SK-N-SH treated with all-trans-retinoic acid at 6 μM for 48 hours (cell line): ENCODE measurements at regions not wholly inside any gene's neighbourhood (a gene's known extent, or its start where the extent isn't known, plus 50 kb on each side); places are given as distances from the start of the nearest gene placed in this dataset.

ENCODE experiments used
- ATAC-seq: fragments of 200-7000 bp; cut with Tn5 transposase; 3 replicates; pipeline ENCODE4 v1.9.1; 2020; ENCODE audit warnings: mild to moderate bottlenecking, moderate library complexity
- ARNTL ChIP-seq: fragments of 450-650 bp; formaldehyde crosslinking; IDR thresholded peaks from 2 replicates; pipeline ENCODE4 v1.5.0; 2020; ENCODE audit warnings: low read depth, mild to moderate bottlenecking, moderate library complexity, borderline replicate concordance
- BACH2 ChIP-seq: fragments of 250-450 bp; sonication (Bioruptor Pico); IDR thresholded peaks from 2 replicates; pipeline ENCODE4 v1.9.0; 2021; ENCODE audit warnings: mild to moderate bottlenecking, borderline replicate concordance
- CREB5 ChIP-seq: fragments of 250-450 bp; sonication (Bioruptor Pico); IDR thresholded peaks from 2 replicates; pipeline ENCODE4 v1.5.1; 2020; ENCODE audit warnings: low read depth, mild to moderate bottlenecking, moderate library complexity
- CSDC2 ChIP-seq: fragments of 250-450 bp; sonication (Bioruptor Pico); IDR thresholded peaks from 2 replicates; pipeline ENCODE4 v1.5.0; 2020; ENCODE audit warnings: mild to moderate bottlenecking, moderate library complexity
- CSRNP3 ChIP-seq: fragments of 250-450 bp; sonication (Bioruptor Pico); IDR thresholded peaks from 2 replicates; pipeline ENCODE4 v1.5.1; 2021; ENCODE audit warnings: mild to moderate bottlenecking, moderate library complexity
- ESRRG ChIP-seq: fragments of 250-450 bp; sonication (Bioruptor Pico); IDR thresholded peaks from 2 replicates; pipeline ENCODE4 v1.6.1; 2021; ENCODE audit warnings: mild to moderate bottlenecking
- ISL1 ChIP-seq: fragments of 250-450 bp; sonication (Bioruptor Pico); IDR thresholded peaks from 2 replicates; pipeline ENCODE4 v2.1.2; 2022; ENCODE audit warnings: mild to moderate bottlenecking, moderate library complexity
- PATZ1 ChIP-seq: fragments of 250-450 bp; sonication (Bioruptor Pico); IDR thresholded peaks from 2 replicates; pipeline ENCODE4 v1.8.0; 2020; ENCODE audit warnings: mild to moderate bottlenecking, moderate library complexity, borderline replicate concordance
- POU6F1 ChIP-seq: fragments of 250-450 bp; sonication (Bioruptor Pico); IDR thresholded peaks from 2 replicates; pipeline ENCODE4 v1.8.0; 2021; ENCODE audit warnings: low read depth, mild to moderate bottlenecking, moderate library complexity, borderline replicate concordance
- PPARA ChIP-seq: fragments of 250-450 bp; sonication (Bioruptor Pico); IDR thresholded peaks from 2 replicates; pipeline ENCODE4 v1.5.0; 2020; ENCODE audit warnings: mild to moderate bottlenecking, borderline replicate concordance
- RARB ChIP-seq: fragments of 250-450 bp; sonication (Bioruptor Pico); IDR thresholded peaks from 2 replicates; pipeline ENCODE4 v1.8.0; 2021; ENCODE audit warnings: mild to moderate bottlenecking, moderate library complexity
- SNAI2 ChIP-seq: fragments of 250-450 bp; sonication (Bioruptor Pico); IDR thresholded peaks from 2 replicates; pipeline ENCODE4 v1.5.0; 2020; ENCODE audit warnings: mild to moderate bottlenecking, moderate library complexity
- TCF4 ChIP-seq: fragments of 250-450 bp; sonication (Bioruptor Pico); IDR thresholded peaks from 2 replicates; pipeline ENCODE4 v1.8.0; 2021; ENCODE audit warnings: mild to moderate bottlenecking, moderate library complexity, borderline replicate concordance
- TOX ChIP-seq: fragments of 250-450 bp; sonication (Bioruptor Pico); IDR thresholded peaks from 2 replicates; pipeline ENCODE4 v1.8.0; 2021; ENCODE audit warnings: mild to moderate bottlenecking, moderate library complexity, borderline replicate concordance
- TSHZ2 ChIP-seq: fragments of 250-450 bp; sonication (Bioruptor Pico); IDR thresholded peaks from 2 replicates; pipeline ENCODE4 v1.5.0; 2020; ENCODE audit warnings: mild to moderate bottlenecking, moderate library complexity
- ZC3H10 ChIP-seq: fragments of 250-450 bp; sonication (Bioruptor Pico); IDR thresholded peaks from 2 replicates; pipeline ENCODE4 v1.5.1; 2021; ENCODE audit warnings: mild to moderate bottlenecking, moderate library complexity
- ZFP3 ChIP-seq: fragments of 250-450 bp; sonication (Bioruptor Pico); IDR thresholded peaks from 2 replicates; pipeline ENCODE4 v1.5.0; 2020; ENCODE audit warnings: mild to moderate bottlenecking, moderate library complexity
- ZFP30 ChIP-seq: fragments of 450-650 bp; formaldehyde crosslinking; IDR thresholded peaks from 2 replicates; pipeline ENCODE4 v1.5.0; 2022; ENCODE audit warnings: mild to moderate bottlenecking, moderate library complexity
- ZNF565 ChIP-seq: fragments of 450-650 bp; formaldehyde crosslinking; conservative IDR thresholded peaks from 2 replicates; pipeline ENCODE4 v1.5.0; 2020; ENCODE audit warnings: low read depth, mild to moderate bottlenecking, moderate library complexity
- ZNF70 ChIP-seq: fragments of 450-650 bp; formaldehyde crosslinking; IDR thresholded peaks from 2 replicates; pipeline ENCODE4 v1.5.0; 2020; ENCODE audit warnings: mild to moderate bottlenecking, moderate library complexity
- ZNF8 ChIP-seq: fragments of 450-650 bp; formaldehyde crosslinking; IDR thresholded peaks from 2 replicates; pipeline ENCODE4 v1.5.0; 2020; ENCODE audit warnings: mild to moderate bottlenecking, moderate library complexity

GRCh38 chr2:213213186-213213585 lies 61.8 kb upstream of the IKZF2 start:
- ATAC-seq = no peak
- no peak for TF ChIP-seq POU6F1 (CRISPR knock-in tag)
- TF ChIP-seq TCF4 (CRISPR knock-in tag) = no peak
- TF ChIP-seq ZFP30 (CRISPR knock-in tag) = no peak
- TF ChIP-seq ZFP3 = no peak
- TF ChIP-seq TSHZ2 (CRISPR knock-in tag) = no peak
- TF ChIP-seq ZNF565 = no peak
- no peak for TF ChIP-seq RARB (CRISPR knock-in tag)
- TF ChIP-seq ZC3H10 = no peak
- no peak for TF ChIP-seq CREB5
- TF ChIP-seq ISL1 (CRISPR knock-in tag) = no peak
- no peak for TF ChIP-seq ZNF8 (CRISPR knock-in tag)
- TF ChIP-seq PPARA (CRISPR knock-in tag) = no peak
- no peak for TF ChIP-seq SNAI2 (CRISPR knock-in tag)
- no peak for TF ChIP-seq BACH2 (CRISPR knock-in tag)
- TF ChIP-seq ARNTL (CRISPR knock-in tag) = no peak
- TF ChIP-seq CSDC2 (CRISPR knock-in tag) = no peak
- TF ChIP-seq PATZ1 (CRISPR knock-in tag) = no peak
- TF ChIP-seq ZNF70 = no peak
- TF ChIP-seq TOX = no peak

GRCh38 chr2:213214209-213214608 lies 62.8 kb upstream of the IKZF2 start:
- no peak for ATAC-seq
- TF ChIP-seq ZC3H10 (no peak), TCF4 (CRISPR knock-in tag) (no peak), BACH2 (CRISPR knock-in tag) (no peak)

- no peak for TF ChIP-seq ZNF565
- no peak for TF ChIP-seq CSRNP3 (CRISPR knock-in tag)
- TF ChIP-seq ESRRG (CRISPR knock-in tag) = no peak
- TF ChIP-seq TSHZ2 (CRISPR knock-in tag) = no peak
- no peak for TF ChIP-seq ZFP30 (CRISPR knock-in tag)
- TF ChIP-seq TCF4 (CRISPR knock-in tag) = no peak
- TF ChIP-seq ISL1 (CRISPR knock-in tag) = no peak
- ATAC-seq = no peak
These were observed 65.0 kb upstream of the IKZF2 start for GRCh38 chr2:213216461-213216860.
